ENCODE measurements at regions not wholly inside any gene's neighbourhood (a gene's known extent, or its start where the extent isn't known, plus 50 kb on each side); places are given as distances from the start of the nearest gene placed in this dataset.

GRCh38 chr5:67257077-67257476, 60.5 kb upstream of the CD180 start:
- TF ChIP-seq GATA2 (IDR thresholded peaks at IDR 0.05; ENCODE audit: low read depth, low read length) = no peak
- TF ChIP-seq GATA3 (IDR thresholded peaks at IDR 0.05; ENCODE audit: low read depth, low read length) = no peak
